Lung (tissue), 11 donors: ENCODE measurements at regions not wholly inside any gene's neighbourhood (a gene's known extent, or its start where the extent isn't known, plus 50 kb on each side); places are given as distances from the start of the nearest gene placed in this dataset.

Experiments used
- ATAC-seq: fragments of 200-7000 bp; cut with Tn5 transposase; one replicate; pipeline ENCODE4 v1.9.1; 2020; ENCODE audit warnings: moderate number of reproducible peaks; ENCODE audit not compliant: insufficient read depth, low FRiP score
- DNase-seq, 3 donors: peaks; one replicate each; pipeline ENCODE4 v3.0.0-alpha.2; 2013 to 2017
- H3K27ac ChIP-seq, 2 donors: one replicate each; pipeline ENCODE4 v1.5.1; 2013; ENCODE audit warnings: mild to moderate bottlenecking in 2 of 2, moderate library complexity in 2 of 2, control low read depth in 1 of 2, inconsistent platforms in 1 of 2, low read depth in 1 of 2, low read length in 1 of 2
- H3K27me3 ChIP-seq, 3 donors: one replicate each; pipeline ENCODE4 v1.5.1; 2013; ENCODE audit warnings: low read length in 2 of 3; ENCODE audit not compliant: control insufficient read depth in 3 of 3, insufficient read depth in 3 of 3
- H3K36me3 ChIP-seq, 4 donors: one replicate each; pipeline ENCODE4 v1.5.1; 2013; ENCODE audit warnings: low read length in 4 of 4, mild to moderate bottlenecking in 1 of 4, moderate library complexity in 1 of 4; ENCODE audit not compliant: control insufficient read depth in 4 of 4, insufficient read depth in 4 of 4
- H3K4me1 ChIP-seq, 5 donors: one replicate each; pipeline ENCODE4 v1.5.1; 2013; ENCODE audit warnings: low read length in 5 of 5, mild to moderate bottlenecking in 2 of 5, moderate library complexity in 1 of 5; ENCODE audit not compliant: control insufficient read depth in 5 of 5, insufficient read depth in 5 of 5
- H3K4me3 ChIP-seq: one replicate; pipeline ENCODE4 v1.5.1; 2013; ENCODE audit warnings: mild to moderate bottlenecking, control low read depth, moderate library complexity
- H3K9ac ChIP-seq, 2 donors: one replicate each; pipeline ENCODE4 v1.5.1; 2013; ENCODE audit warnings: low read length in 2 of 2, control low read depth in 1 of 2; ENCODE audit not compliant: insufficient read depth in 1 of 2
- H3K9me3 ChIP-seq, 4 donors: one replicate each; pipeline ENCODE4 v1.5.1; 2013; ENCODE audit warnings: low read length in 3 of 4, mild to moderate bottlenecking in 1 of 4, moderate library complexity in 1 of 4; ENCODE audit not compliant: control insufficient read depth in 4 of 4, insufficient read depth in 3 of 4
- CTCF ChIP-seq: IDR thresholded peaks from 2 replicates; pipeline ENCODE4 v1.5.1; 2012; ENCODE audit warnings: mild to moderate bottlenecking; ENCODE audit errors: control extremely low read depth, extremely low read depth
- WGBS, 2 donors: extraction: QIAGEN DNeasy Blood & Tissue Kit; methylation state at CpG; one replicate each; pipeline ENCODE4 v1.1.7; 2013; 5-methylcytosine and 5-hydroxymethylcytosine counted together
- donor health status: control.
- donor health status: control.
- donor health status: Bipolar disorder and iron deficiency.
- donor health status: healthy.
- donor health status: DM: yes; HTN: yes; CAD: no.

GRCh38 chr4:13088726-13089658, 395.1 kb downstream of the RAB28 start:
- no peak for ATAC-seq

GRCh38 chr4:13087041-13087440, 397.1 kb downstream of the RAB28 start:
- no peak for TF ChIP-seq CTCF
- Histone ChIP-seq H3K27ac (no peak overlapping the region), H3K9me3 (peaks cover 0 to 3% (median under 1%) of the 10 kb centered on the region in 4 donors), H3K4me1 (peaks cover 0 to 17% (median 0%) of the 10 kb centered on the region in 5 donors), H3K4me3 (no peak overlapping the region), H3K36me3 (no peaks in the 10 kb centered on the region), H3K9ac (no peak overlapping the region), H3K27me3 (no peaks in the 10 kb centered on the region)
- ATAC-seq, result no peak
- DNase-seq, result no peak
- WGBS, 2 donors, result 70 to 84% methylated on average over 1 of the region's 1 CpG

More at GRCh38 chr4:13088726-13089658, 395.1 kb downstream of the RAB28 start:
- WGBS, 2 donors, result 16 to 31% methylated on average over 2 of the region's 2 CpGs
- H3K9ac ChIP-seq, result no peak overlapping the region
- H3K27me3 ChIP-seq, result no peaks in the 10 kb centered on the region
- H3K4me3 ChIP-seq, result no peak overlapping the region
- no peaks in the 10 kb centered on the region for H3K36me3 ChIP-seq
- TF ChIP-seq CTCF, result no peak
- peak in 2 of 3 donors; percentile 11 to 26 for DNase-seq
- no peak overlapping the region for H3K27ac ChIP-seq
- no peaks in the 10 kb centered on the region for H3K9me3 ChIP-seq
- peaks cover 0 to 17% (median 0%) of the 10 kb centered on the region in 5 donors for H3K4me1 ChIP-seq

GRCh38 chr4:13084210-13084609, 399.9 kb downstream of the RAB28 start:
- no peak overlapping the region for H3K9ac ChIP-seq
- ATAC-seq (no peak), DNase-seq (no peak)
- no peaks in the 10 kb centered on the region for H3K27me3 ChIP-seq
- no peak overlapping the region for H3K27ac ChIP-seq
- peaks cover 0 to 11% (median 9%) of the 10 kb centered on the region in 4 donors for H3K9me3 ChIP-seq
- no peak for TF ChIP-seq CTCF
- WGBS, 2 donors, result 76 to 84% methylated on average over 2 of the region's 2 CpGs
- H3K4me1 ChIP-seq, result peaks cover 0 to 2% (median 0%) of the 10 kb centered on the region in 5 donors
- no peak overlapping the region for H3K4me3 ChIP-seq
- no peaks in the 10 kb centered on the region for H3K36me3 ChIP-seq
